ENCODE measurements at regions not wholly inside any gene's neighbourhood (a gene's known extent, or its start where the extent isn't known, plus 50 kb on each side); places are given as distances from the start of the nearest gene placed in this dataset.

GRCh38 chr1:72911656-72912055 lies 629.3 kb upstream of the NEGR1 start:
- DNase-seq: no peak

- no peak for DNase-seq
Measured at GRCh38 chr1:72896256-72896655, 613.9 kb upstream of the NEGR1 start.

GRCh38 chr1:72892461-72892860 lies 610.1 kb upstream of the NEGR1 start:
- DNase-seq: no peak

GRCh38 chr1:72891976-72892375 lies 609.6 kb upstream of the NEGR1 start:
- DNase-seq: no peak

GRCh38 chr1:72885841-72886240 lies 603.5 kb upstream of the NEGR1 start:
- no peak for DNase-seq

GRCh38 chr1:72885017-72885416 lies 602.7 kb upstream of the NEGR1 start:
- no peak for DNase-seq

GRCh38 chr1:72869873-72870272 lies 587.5 kb upstream of the NEGR1 start:
- no peak for DNase-seq

- no peak for DNase-seq
Measured at GRCh38 chr1:72869441-72869840, 587.1 kb upstream of the NEGR1 start.

GRCh38 chr1:72851597-72851996 lies 569.3 kb upstream of the NEGR1 start:
- no peak for DNase-seq

- no peak for DNase-seq
Measured at GRCh38 chr1:72848997-72849396, 566.7 kb upstream of the NEGR1 start.

- no peak for DNase-seq
Measured at GRCh38 chr1:72847651-72848050, 565.3 kb upstream of the NEGR1 start.

GRCh38 chr1:72846476-72847278 lies 564.3 kb upstream of the NEGR1 start:
- DNase-seq: no peak

- DNase-seq: no peak
Measured at GRCh38 chr1:72845981-72846380, 563.6 kb upstream of the NEGR1 start.

GRCh38 chr1:72845381-72845780 lies 563.0 kb upstream of the NEGR1 start:
- DNase-seq: no peak

- DNase-seq: no peak
Measured at GRCh38 chr1:72837781-72838180, 555.4 kb upstream of the NEGR1 start.

- no peak for DNase-seq
Measured at GRCh38 chr1:72830606-72831390, 548.5 kb upstream of the NEGR1 start.

- no peak for DNase-seq
Measured at GRCh38 chr1:72827278-72827677, 544.9 kb upstream of the NEGR1 start.

- DNase-seq: no peak
Measured at GRCh38 chr1:72804541-72804940, 522.2 kb upstream of the NEGR1 start.

GRCh38 chr1:72781038-72781437 lies 498.7 kb upstream of the NEGR1 start:
- no peak for DNase-seq

GRCh38 chr1:72780212-72780611 lies 497.9 kb upstream of the NEGR1 start:
- no peak for DNase-seq

- no peak for DNase-seq
Measured at GRCh38 chr1:72777918-72778317, 495.6 kb upstream of the NEGR1 start.

- DNase-seq: no peak
Measured at GRCh38 chr1:72763481-72763880, 481.1 kb upstream of the NEGR1 start.

GRCh38 chr1:72759486-72759885 lies 477.1 kb upstream of the NEGR1 start:
- no peak for DNase-seq

- DNase-seq: no peak
Measured at GRCh38 chr1:72757843-72758242, 475.5 kb upstream of the NEGR1 start.
